LNCAP (cell line): ENCODE measurements at regions not wholly inside any gene's neighbourhood (a gene's known extent, or its start where the extent isn't known, plus 50 kb on each side); places are given as distances from the start of the nearest gene placed in this dataset.

Experiments
- TF ChIP-seq, protein P1 (sequence below): fragments of 450-650 bp; IDR thresholded peaks from 2 replicates; pipeline ENCODE4 v1.5.1; 2017; ENCODE audit warnings: mild to moderate bottlenecking

- TF ChIP-seq, protein P1, sequence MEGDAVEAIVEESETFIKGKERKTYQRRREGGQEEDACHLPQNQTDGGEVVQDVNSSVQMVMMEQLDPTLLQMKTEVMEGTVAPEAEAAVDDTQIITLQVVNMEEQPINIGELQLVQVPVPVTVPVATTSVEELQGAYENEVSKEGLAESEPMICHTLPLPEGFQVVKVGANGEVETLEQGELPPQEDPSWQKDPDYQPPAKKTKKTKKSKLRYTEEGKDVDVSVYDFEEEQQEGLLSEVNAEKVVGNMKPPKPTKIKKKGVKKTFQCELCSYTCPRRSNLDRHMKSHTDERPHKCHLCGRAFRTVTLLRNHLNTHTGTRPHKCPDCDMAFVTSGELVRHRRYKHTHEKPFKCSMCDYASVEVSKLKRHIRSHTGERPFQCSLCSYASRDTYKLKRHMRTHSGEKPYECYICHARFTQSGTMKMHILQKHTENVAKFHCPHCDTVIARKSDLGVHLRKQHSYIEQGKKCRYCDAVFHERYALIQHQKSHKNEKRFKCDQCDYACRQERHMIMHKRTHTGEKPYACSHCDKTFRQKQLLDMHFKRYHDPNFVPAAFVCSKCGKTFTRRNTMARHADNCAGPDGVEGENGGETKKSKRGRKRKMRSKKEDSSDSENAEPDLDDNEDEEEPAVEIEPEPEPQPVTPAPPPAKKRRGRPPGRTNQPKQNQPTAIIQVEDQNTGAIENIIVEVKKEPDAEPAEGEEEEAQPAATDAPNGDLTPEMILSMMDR, result peak; percentile 34; the same call in 1 of the 2 replicates
Measured at GRCh38 chr20:43404878-43405277, 52.8 kb upstream of the SRSF6 start.

- TF ChIP-seq, protein P1, result no peak
Measured at GRCh38 chr20:43398676-43399324, 58.9 kb upstream of the SRSF6 start.

DNA sequence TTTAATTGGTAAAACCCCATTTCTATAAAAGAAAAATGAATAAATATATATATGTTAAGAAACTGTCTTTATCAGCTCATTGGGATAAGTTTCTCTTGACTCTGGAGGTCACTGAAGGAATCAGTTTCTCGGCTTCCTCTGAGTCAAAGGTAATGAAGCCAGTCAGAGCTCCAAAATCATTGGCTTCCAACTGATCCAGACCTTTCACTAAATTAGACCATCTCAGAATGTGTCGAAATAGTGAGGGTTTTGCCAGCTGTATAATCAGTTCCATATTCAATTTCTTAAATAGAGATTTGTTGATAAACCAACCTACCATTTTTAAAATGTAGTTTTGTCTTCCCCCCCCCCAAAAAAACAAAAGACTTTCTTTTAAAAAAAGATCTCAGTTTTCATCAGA, 60.5 kb upstream of the SRSF6 start:
- TF ChIP-seq, protein P1, result no peak

DNA sequence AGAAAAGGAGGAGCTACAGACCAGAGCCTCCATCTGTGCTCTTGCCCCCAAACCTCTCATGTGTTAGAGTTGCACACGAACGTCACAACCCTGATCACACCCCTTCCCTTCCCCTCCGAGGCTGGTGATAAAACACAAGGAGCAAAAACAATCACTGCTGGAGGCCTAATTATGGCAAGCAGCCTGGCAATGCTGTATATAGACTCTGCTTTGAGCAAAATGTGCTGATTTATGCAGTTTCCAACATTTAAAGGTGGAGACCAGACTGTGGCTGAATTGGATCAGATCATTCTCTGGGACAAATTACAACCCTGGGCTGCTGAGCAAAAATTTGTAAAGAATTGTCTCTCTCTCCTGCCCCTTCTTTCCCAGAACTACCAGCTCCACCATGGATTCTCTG, 64.6 kb upstream of the SRSF6 start:
- TF ChIP-seq, protein P1, result no peak

- TF ChIP-seq, protein P1, result no peak
Measured at GRCh38 chr20:43392561-43392960, 65.1 kb upstream of the SRSF6 start.

GRCh38 chr20:43389839-43390626, 67.7 kb upstream of the SRSF6 start:
- TF ChIP-seq, protein P1, result peak; percentile 46

GRCh38 chr20:43389211-43389610, 68.5 kb upstream of the SRSF6 start:
- TF ChIP-seq, protein P1, result no peak
